GM12878 (cell line): ENCODE measurements at regions not wholly inside any gene's neighbourhood (a gene's known extent, or its start where the extent isn't known, plus 50 kb on each side); places are given as distances from the start of the nearest gene placed in this dataset.

Experiments used
- ATAC-seq: fragments of 200-7000 bp; cut with Tn5 transposase; 3 replicates; pipeline ENCODE4 v1.9.1; 2020; ENCODE audit warnings: mild to moderate bottlenecking, moderate library complexity
- BruUV-seq: library from RNA; stranded (reverse); fragments of 400-500 nt; replicated peaks from 2 replicates; lab custom pipeline; 2021; lab: Mats Ljungman, UMichigan
- CTCF ChIA-PET: fragments of 300-600 bp; sonication (Branson Sonifier 250); formaldehyde crosslinking; extraction: SDS; loops from one replicate; lab custom pipeline; 2021; ENCODE audit warnings: inconsistent platforms; lab: Yijun Ruan, JAX
- POLR2A ChIA-PET: fragments of 350-600 bp; formaldehyde crosslinking; extraction: SDS; loops from one replicate; lab custom pipeline; 2021; ENCODE audit warnings: inconsistent platforms; lab: Charles Lee
- RAD21 ChIA-PET: fragments of 300-600 bp; sonication (Branson Sonifier 250); formaldehyde crosslinking; loops from one replicate; lab custom pipeline; 2023; ENCODE audit warnings: antibody characterized with exemption; ENCODE audit not compliant: unreplicated experiment; lab: Charles Lee
- SMC1A ChIA-PET: fragments of 300-600 bp; sonication (Branson Sonifier 250); formaldehyde crosslinking; loops from one replicate; lab custom pipeline; 2023; ENCODE audit not compliant: unreplicated experiment, uncharacterized antibody; lab: Charles Lee
- DNase-seq: peaks from one replicate; pipeline ENCODE4 v3.0.0-alpha.2; 2011; ENCODE audit warnings: low read depth, low spot score
- FAIRE-seq: peaks from 3 replicates; lab custom pipeline; 2011; peaks lifted over from hg19 to GRCh38; lab: Jason Lieb, UNC
- H2AFZ ChIP-seq: 2 replicates; pipeline ENCODE4 v1.6.0; 2011; ENCODE audit warnings: low read depth, low read length, control low read depth; ENCODE audit not compliant: control insufficient read depth
- H3K27ac ChIP-seq: 2 replicates; pipeline ENCODE4 v1.5.1; 2011; ENCODE audit warnings: control low read depth; ENCODE audit not compliant: control insufficient read depth, insufficient read depth
- H3K27me3 ChIP-seq, 2 experiments: replicated peaks in 1 of 2; 2 replicates each; pipeline versions ENCODE4 v1.6.0 to v1.6.1; 2011; ENCODE audit warnings: low read length in 1 of 2; ENCODE audit not compliant: control insufficient read depth in 2 of 2, insufficient read depth in 2 of 2
- H3K36me3 ChIP-seq, 2 experiments: 2 replicates each; pipeline ENCODE4 v1.5.1; 2011; ENCODE audit warnings: low read length in 1 of 2; ENCODE audit not compliant: control insufficient read depth in 2 of 2, insufficient read depth in 2 of 2
- H3K4me1 ChIP-seq: 2 replicates; pipeline ENCODE4 v1.6.1; 2011; ENCODE audit warnings: mild to moderate bottlenecking, low read length, moderate library complexity, mixed read lengths; ENCODE audit not compliant: control insufficient read depth, insufficient read depth
- H3K4me2 ChIP-seq: 2 replicates; pipeline ENCODE4 v1.6.0; 2011; ENCODE audit warnings: control low read depth; ENCODE audit not compliant: control insufficient read depth, insufficient read depth
- H3K4me3 ChIP-seq: fragments of 200-600 bp; sonication (generic); 2 replicates; pipeline ENCODE4 v1.5.1; 2016
- H3K79me2 ChIP-seq: 2 replicates; pipeline ENCODE4 v1.6.0; 2011; ENCODE audit warnings: low read length; ENCODE audit not compliant: control insufficient read depth, insufficient read depth
- H3K9ac ChIP-seq: 2 replicates; pipeline ENCODE4 v1.8.0; 2011; ENCODE audit warnings: low read length, control low read depth, mixed read lengths; ENCODE audit not compliant: control insufficient read depth, insufficient read depth
- H3K9me3 ChIP-seq: replicated peaks from 3 replicates; pipeline ENCODE4 v1.5.1; 2011; ENCODE audit warnings: mild to moderate bottlenecking, low read length; ENCODE audit not compliant: control insufficient read depth, insufficient read depth
- H4K20me1 ChIP-seq: 2 replicates; pipeline ENCODE4 v1.6.0; 2011; ENCODE audit not compliant: control insufficient read depth, insufficient read depth
- BHLHE40 ChIP-seq, 2 experiments: fragments of 450-650 bp in 1 of 2; IDR thresholded peaks; 2 replicates each; pipeline ENCODE4 v1.6.1; 2011 to 2017; ENCODE audit warnings: low read depth in 2 of 2, borderline replicate concordance in 1 of 2, improper control_type of control experiment in 1 of 2, low read length in 1 of 2, mild to moderate bottlenecking in 1 of 2
- CHD4 ChIP-seq: fragments of 200-600 bp; sonication (generic); IDR thresholded peaks from 2 replicates; pipeline ENCODE4 v1.6.1; 2016; ENCODE audit warnings: mild to moderate bottlenecking
- IKZF1 ChIP-seq: fragments of 450-650 bp; conservative IDR thresholded peaks from 2 replicates; pipeline ENCODE4 v1.6.1; 2017; ENCODE audit warnings: antibody characterized with exemption, mild to moderate bottlenecking
- JUNB ChIP-seq: IDR thresholded peaks from 2 replicates; pipeline ENCODE4 v1.6.1; 2016; ENCODE audit warnings: antibody characterized with exemption, mild to moderate bottlenecking
- NFYA ChIP-seq: IDR thresholded peaks from 2 replicates; pipeline ENCODE4 v1.6.1; 2011; ENCODE audit warnings: low read depth, mild to moderate bottlenecking, low read length, improper control_type of control experiment, borderline replicate concordance
- NFYB ChIP-seq: IDR thresholded peaks from 2 replicates; pipeline ENCODE4 v1.6.1; 2011; ENCODE audit warnings: low read depth, mild to moderate bottlenecking, low read length, improper control_type of control experiment, moderate library complexity; ENCODE audit not compliant: insufficient read depth
- NKRF ChIP-seq: fragments of 450-650 bp; conservative IDR thresholded peaks from 2 replicates; pipeline ENCODE4 v1.6.1; 2017; ENCODE audit warnings: mild to moderate bottlenecking, moderate library complexity
- POLR2A ChIP-seq: IDR thresholded peaks from 2 replicates; pipeline ENCODE4 v1.6.1; 2011; ENCODE audit warnings: low read depth, mild to moderate bottlenecking, low read length
- RUNX3 ChIP-seq: IDR thresholded peaks from 2 replicates; pipeline ENCODE4 v1.6.1; 2012; ENCODE audit warnings: low read length, inconsistent platforms
- WRNIP1 ChIP-seq: IDR thresholded peaks from 2 replicates; pipeline ENCODE4 v1.6.1; 2011; ENCODE audit warnings: low read depth, low read length, improper control_type of control experiment, borderline replicate concordance
- WGBS: methylation state at CpG from one replicate; pipeline ENCODE4 v1.1.6; 2016; ENCODE audit warnings: low lambda C conversion rate; ENCODE audit not compliant: insufficient replicate concordance, insufficient coverage; ENCODE audit errors: missing lambda C conversion rate; 5-methylcytosine and 5-hydroxymethylcytosine counted together
- in situ Hi-C: fragments of 300-500 bp; cut with MboI; formaldehyde crosslinking; loops from 9 replicates; pipeline ENCODE4 v1.14.3; 2018; ENCODE audit warnings: mixed read lengths
- intact Hi-C: fragments of 100-400 bp; cut with micrococcal nuclease; formaldehyde crosslinking; loops from one replicate; pipeline ENCODE4 v1.14.2; 2022; ENCODE audit not compliant: unreplicated experiment
- TF ChIP-seq, protein P1 (sequence below): IDR thresholded peaks from 2 replicates; pipeline ENCODE4 v1.6.1; 2011; ENCODE audit warnings: borderline replicate concordance, low read depth, mild to moderate bottlenecking, moderate library complexity, mixed read lengths, low read length; ENCODE audit not compliant: insufficient read depth; ENCODE audit errors: extremely low read length

DNA sequence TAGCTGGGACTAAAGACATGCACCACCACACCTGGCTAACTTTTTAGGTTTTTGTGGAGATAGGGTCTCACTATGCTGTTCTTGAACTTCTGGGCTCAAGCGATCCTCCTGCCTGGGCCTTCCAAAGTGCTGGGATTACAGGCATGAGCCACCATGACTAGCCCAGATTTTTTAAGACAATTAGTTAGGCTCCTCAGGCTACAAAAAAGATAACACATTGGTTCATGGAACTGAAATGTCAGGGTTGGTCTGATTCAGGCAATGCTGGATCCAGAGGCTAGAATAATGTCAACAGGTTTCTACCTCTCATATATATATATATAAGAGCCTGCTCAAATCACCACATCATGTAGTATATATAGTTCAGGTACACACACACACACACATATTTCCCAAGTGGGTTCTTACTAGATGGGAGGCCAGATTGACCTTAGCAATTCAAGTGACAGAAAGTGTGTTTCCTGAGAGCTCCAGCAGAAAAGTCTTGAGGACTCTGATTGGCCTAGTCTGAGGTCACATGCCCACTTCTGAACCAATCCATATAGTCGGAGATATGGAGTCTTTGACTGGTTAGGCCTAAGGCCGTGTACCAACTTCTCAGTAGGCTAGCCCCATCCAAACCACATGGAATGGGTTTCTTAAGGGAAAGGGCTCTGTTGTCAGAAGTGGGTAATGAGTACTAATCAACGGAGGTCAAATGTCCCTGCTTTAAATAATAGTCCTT lies 72.6 kb upstream of the LAPTM4A start:
- ChIA-PET CTCF (no interaction called here), RAD21 (interaction anchor here (1.8 kb wide), 1 partner anchor 101 kb away, joined by 4 read pairs; the partner anchor contains the start of gene SDC1)
- BruUV-seq: no TSS peak
- 71% methylated on average over 4 of the region's 4 CpGs for WGBS
- in situ Hi-C loops (no loop called here), intact Hi-C loops (no loop called here)
- ATAC-seq: no peak
- TF ChIP-seq WRNIP1 (no peak), NFYB (0 out of 2 replicates have a peak, but pooled peaks have one; percentile 19)
- TF ChIP-seq, protein P1, sequence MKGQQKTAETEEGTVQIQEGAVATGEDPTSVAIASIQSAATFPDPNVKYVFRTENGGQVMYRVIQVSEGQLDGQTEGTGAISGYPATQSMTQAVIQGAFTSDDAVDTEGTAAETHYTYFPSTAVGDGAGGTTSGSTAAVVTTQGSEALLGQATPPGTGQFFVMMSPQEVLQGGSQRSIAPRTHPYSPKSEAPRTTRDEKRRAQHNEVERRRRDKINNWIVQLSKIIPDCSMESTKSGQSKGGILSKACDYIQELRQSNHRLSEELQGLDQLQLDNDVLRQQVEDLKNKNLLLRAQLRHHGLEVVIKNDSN: peak; percentile 17
- TF ChIP-seq, all 136 proteins: peak for 2
- H2AFZ ChIP-seq: no peak overlapping the region
- H3K27me3 ChIP-seq: no peaks in the 10 kb centered on the region
- H3K9ac ChIP-seq: no peak overlapping the region
- H3K4me2 ChIP-seq: no peak overlapping the region
- H3K9me3 ChIP-seq: no peaks in the 10 kb centered on the region
- H3K4me1 ChIP-seq: no peaks in the 10 kb centered on the region
- ChIA-PET POLR2A (no interaction called here), SMC1A (no interaction called here)
- no peaks in the 10 kb centered on the region for H3K79me2 ChIP-seq
- H3K27ac ChIP-seq: no peak overlapping the region
- no peak for DNase-seq
- no peaks in the 10 kb centered on the region for H3K36me3 ChIP-seq
- no peak overlapping the region for H3K4me3 ChIP-seq
- FAIRE-seq: no peak
- no peaks in the 10 kb centered on the region for H4K20me1 ChIP-seq

GRCh38 chr2:20122864-20123263 lies 71.4 kb upstream of the LAPTM4A start:
- no peak for DNase-seq
- in situ Hi-C loops: no loop called here

More at GRCh38 chr2:20122864-20123263, 71.4 kb upstream of the LAPTM4A start:
- RAD21 ChIA-PET: interaction anchor here (1.8 kb wide), 1 partner anchor 102 kb away, joined by 4 read pairs; the partner anchor contains the start of gene SDC1
- ATAC-seq (no peak), FAIRE-seq (no peak)
- intact Hi-C loops: no loop called here
- no peak overlapping the region for H3K27ac ChIP-seq
- no TSS peak for BruUV-seq
- no peaks in the 10 kb centered on the region for H4K20me1 ChIP-seq
- 74% methylated on average over 5 of the region's 5 CpGs for WGBS
- POLR2A ChIA-PET: interaction anchor here (0.5 kb wide), 1 partner anchor 250 kb away, joined by 4 read pairs; no protein-coding TSS in a partner anchor
- no peaks in the 10 kb centered on the region for H3K4me1 ChIP-seq
- H3K4me3 ChIP-seq: no peak overlapping the region
- H3K36me3 ChIP-seq: no peaks in the 10 kb centered on the region
- CTCF ChIA-PET: interaction anchor here (1.1 kb wide), 1 partner anchor 12 kb away, joined by 4 read pairs; no protein-coding TSS in a partner anchor
- no peak overlapping the region for H3K9ac ChIP-seq
- TF ChIP-seq CHD4: no peak
- TF ChIP-seq RUNX3: no peak
- no peak for TF ChIP-seq IKZF1
- TF ChIP-seq JUNB: no peak
- no peak for TF ChIP-seq NFYA
- TF ChIP-seq NKRF: no peak
- TF ChIP-seq BHLHE40 (IDR thresholded peaks at IDR 0.05; ENCODE audit: borderline replicate concordance in 1 of 2, low read depth in 2 of 2, low read length in 1 of 2): no peak
- TF ChIP-seq POLR2A: no peak
- H3K4me2 ChIP-seq: no peak overlapping the region
- SMC1A ChIA-PET: no interaction called here
- H3K27me3 ChIP-seq: no peaks in the 10 kb centered on the region
- H2AFZ ChIP-seq: no peak overlapping the region
- H3K9me3 ChIP-seq: no peaks in the 10 kb centered on the region
- H3K79me2 ChIP-seq: no peaks in the 10 kb centered on the region
